ENCODE measurements at regions not wholly inside any gene's neighbourhood (a gene's known extent, or its start where the extent isn't known, plus 50 kb on each side); places are given as distances from the start of the nearest gene placed in this dataset.

DNA sequence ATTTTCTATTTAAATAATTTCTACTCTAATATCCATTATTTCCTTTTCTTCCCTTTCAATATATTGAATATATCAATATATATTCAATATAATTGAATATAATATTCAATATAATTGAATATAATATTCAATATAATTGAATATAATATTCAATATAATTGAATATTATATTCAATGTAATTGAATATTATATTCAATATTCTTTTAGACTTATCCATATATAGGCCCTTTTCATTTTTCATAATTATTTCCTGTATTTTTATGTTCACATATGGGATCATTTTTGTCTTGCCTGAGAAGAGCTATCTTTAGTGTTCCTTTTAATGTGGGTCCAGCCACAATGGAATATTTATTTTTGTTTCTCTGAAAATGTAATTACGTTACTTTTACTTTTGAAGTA, 88.9 kb upstream of the ESRRB start:
- H3K9me3 ChIP-seq, result no peaks in the 10 kb centered on the region
- DNase-seq, result no peak
- no peaks in the 10 kb centered on the region for H3K36me3 ChIP-seq
- WGBS, 5 donors, result 88 to 95% (median 92%) methylated on average over 1 of the region's 1 CpG
- H3K4me1 ChIP-seq, result no peaks in the 10 kb centered on the region
- H3K27ac ChIP-seq, result no peak overlapping the region
- no peak overlapping the region for H3K4me3 ChIP-seq
- intact Hi-C loops (cut with DNase I; ENCODE audit: low total_unique reads), result no loop called here
- H3K27me3 ChIP-seq (replicated peaks in 1 of 7), result peaks cover 0 to 2% (median 0%) of the 10 kb centered on the region in 7 donors
- no peak for TF ChIP-seq POLR2AphosphoS5 (IDR thresholded peaks at IDR 0.05)
- TF ChIP-seq, protein P1, sequence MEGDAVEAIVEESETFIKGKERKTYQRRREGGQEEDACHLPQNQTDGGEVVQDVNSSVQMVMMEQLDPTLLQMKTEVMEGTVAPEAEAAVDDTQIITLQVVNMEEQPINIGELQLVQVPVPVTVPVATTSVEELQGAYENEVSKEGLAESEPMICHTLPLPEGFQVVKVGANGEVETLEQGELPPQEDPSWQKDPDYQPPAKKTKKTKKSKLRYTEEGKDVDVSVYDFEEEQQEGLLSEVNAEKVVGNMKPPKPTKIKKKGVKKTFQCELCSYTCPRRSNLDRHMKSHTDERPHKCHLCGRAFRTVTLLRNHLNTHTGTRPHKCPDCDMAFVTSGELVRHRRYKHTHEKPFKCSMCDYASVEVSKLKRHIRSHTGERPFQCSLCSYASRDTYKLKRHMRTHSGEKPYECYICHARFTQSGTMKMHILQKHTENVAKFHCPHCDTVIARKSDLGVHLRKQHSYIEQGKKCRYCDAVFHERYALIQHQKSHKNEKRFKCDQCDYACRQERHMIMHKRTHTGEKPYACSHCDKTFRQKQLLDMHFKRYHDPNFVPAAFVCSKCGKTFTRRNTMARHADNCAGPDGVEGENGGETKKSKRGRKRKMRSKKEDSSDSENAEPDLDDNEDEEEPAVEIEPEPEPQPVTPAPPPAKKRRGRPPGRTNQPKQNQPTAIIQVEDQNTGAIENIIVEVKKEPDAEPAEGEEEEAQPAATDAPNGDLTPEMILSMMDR (IDR thresholded peaks at IDR 0.05 in 8 of 11, conservative IDR thresholded peaks at IDR 0.05 in 3 of 11), result no peak
- no peak for TF ChIP-seq POLR2A (IDR thresholded peaks at IDR 0.05)

DNA sequence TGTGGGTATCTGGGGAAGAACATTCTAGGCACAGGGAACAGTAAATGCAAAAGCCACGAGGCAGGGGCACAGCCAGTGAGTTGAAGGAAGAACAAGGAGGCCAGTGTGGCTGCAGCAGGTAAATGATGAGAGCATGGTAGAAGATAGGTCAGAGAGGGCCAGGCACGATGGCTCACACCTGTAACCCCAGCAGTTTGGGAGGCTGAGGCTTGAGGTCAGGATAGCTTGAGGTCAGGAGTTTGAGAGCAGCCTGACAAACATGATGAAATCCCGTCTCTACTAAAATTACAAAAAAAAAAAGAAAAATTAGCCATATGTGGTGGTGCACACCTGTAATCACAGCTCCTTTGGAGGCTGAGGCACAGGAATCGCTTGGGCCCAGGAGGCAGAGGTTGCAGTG, 86.7 kb upstream of the ESRRB start:
- TF ChIP-seq POLR2A (IDR thresholded peaks at IDR 0.05) (no peak), POLR2AphosphoS5 (IDR thresholded peaks at IDR 0.05) (no peak)
- TF ChIP-seq, protein P1 (IDR thresholded peaks at IDR 0.05 in 8 of 11, conservative IDR thresholded peaks at IDR 0.05 in 3 of 11), result no peak
- 72 to 82% (median 75%) methylated on average over 4 of the region's 4 CpGs for WGBS, 5 donors
- Histone ChIP-seq H3K9me3 (no peaks in the 10 kb centered on the region), H3K27me3 (replicated peaks in 1 of 7) (peaks cover 0 to 2% (median 0%) of the 10 kb centered on the region in 7 donors), H3K36me3 (no peaks in the 10 kb centered on the region), H3K4me3 (no peak overlapping the region), H3K27ac (no peak overlapping the region), H3K4me1 (no peaks in the 10 kb centered on the region)
- DNase-seq, result no peak
- intact Hi-C loops (cut with DNase I; ENCODE audit: low total_unique reads), result no loop called here

DNA sequence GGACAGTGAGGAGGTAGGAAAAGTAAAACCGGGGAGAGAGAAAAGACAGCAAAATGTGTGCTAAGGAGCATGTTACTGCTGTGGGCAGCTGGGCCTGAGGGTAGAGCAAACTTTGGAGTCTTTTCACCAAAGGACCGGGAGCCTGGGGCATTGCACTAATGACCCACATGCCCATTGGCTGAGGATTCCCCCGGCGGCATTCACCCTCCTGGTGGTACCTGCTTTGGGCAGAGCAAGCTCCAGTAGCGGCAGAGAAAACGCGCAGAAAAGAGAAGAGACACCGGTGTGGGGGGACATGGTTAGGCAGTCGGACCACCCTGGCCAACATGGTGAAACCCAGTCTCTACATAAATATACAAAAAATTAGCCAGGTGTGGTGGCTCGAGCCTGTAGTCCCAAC, 83.4 kb upstream of the ESRRB start:
- H3K27ac ChIP-seq, result no peak overlapping the region
- intact Hi-C loops (cut with DNase I; ENCODE audit: low total_unique reads), result no loop called here
- DNase-seq, result no peak
- H3K36me3 ChIP-seq, result no peaks in the 10 kb centered on the region
- no peaks in the 10 kb centered on the region for H3K4me1 ChIP-seq
- H3K4me3 ChIP-seq, result no peak overlapping the region
- no peak for TF ChIP-seq POLR2AphosphoS5 (IDR thresholded peaks at IDR 0.05)
- no peak for TF ChIP-seq POLR2A (IDR thresholded peaks at IDR 0.05)
- TF ChIP-seq, protein P1 (IDR thresholded peaks at IDR 0.05 in 8 of 11, conservative IDR thresholded peaks at IDR 0.05 in 3 of 11), result no peak
- peaks cover 0 to 9% (median 0%) of the 10 kb centered on the region in 7 donors for H3K27me3 ChIP-seq (replicated peaks in 1 of 7)
- H3K9me3 ChIP-seq, result no peaks in the 10 kb centered on the region
- WGBS, 5 donors, result 90 to 92% (median 91%) methylated on average over 10 of the region's 10 CpGs

GRCh38 chr14:76293221-76293620, 82.7 kb upstream of the ESRRB start:
- H3K27ac ChIP-seq, result no peak overlapping the region
- 79 to 93% (median 91%) methylated on average over 3 of the region's 3 CpGs for WGBS, 5 donors
- DNase-seq, result no peak
- H3K4me3 ChIP-seq, result no peak overlapping the region
- H3K36me3 ChIP-seq, result no peaks in the 10 kb centered on the region
- TF ChIP-seq POLR2A (IDR thresholded peaks at IDR 0.05) (no peak), POLR2AphosphoS5 (IDR thresholded peaks at IDR 0.05) (no peak)
- no peaks in the 10 kb centered on the region for H3K4me1 ChIP-seq
- H3K9me3 ChIP-seq, result no peaks in the 10 kb centered on the region
- peaks cover 0 to 9% (median 0%) of the 10 kb centered on the region in 7 donors for H3K27me3 ChIP-seq (replicated peaks in 1 of 7)
- intact Hi-C loops (cut with DNase I; ENCODE audit: low total_unique reads), result no loop called here

- TF ChIP-seq, protein P1 (IDR thresholded peaks at IDR 0.05 in 8 of 11, conservative IDR thresholded peaks at IDR 0.05 in 3 of 11), result no peak
- no peak for TF ChIP-seq POLR2A (IDR thresholded peaks at IDR 0.05)
- no peak for TF ChIP-seq POLR2AphosphoS5 (IDR thresholded peaks at IDR 0.05)
- Histone ChIP-seq H3K27me3 (replicated peaks in 1 of 7) (peaks cover 0 to 9% (median 0%) of the 10 kb centered on the region in 7 donors), H3K4me3 (no peak overlapping the region), H3K27ac (no peak overlapping the region), H3K36me3 (no peaks in the 10 kb centered on the region), H3K9me3 (no peaks in the 10 kb centered on the region), H3K4me1 (no peaks in the 10 kb centered on the region)
- intact Hi-C loops (cut with DNase I; ENCODE audit: low total_unique reads), result no loop called here
- DNase-seq, result no peak
- 57 to 81% (median 74%) methylated on average over 3 of the region's 3 CpGs for WGBS, 5 donors
Observed at GRCh38 chr14:76293923-76294322, 82.0 kb upstream of the ESRRB start.

All from spleen (tissue), 11 donors.